ENCODE measurements at regions not wholly inside any gene's neighbourhood (a gene's known extent, or its start where the extent isn't known, plus 50 kb on each side); places are given as distances from the start of the nearest gene placed in this dataset.
A peak's percentile ranks its signal among the peaks of the same experiment; 100 is the strongest.

DNA sequence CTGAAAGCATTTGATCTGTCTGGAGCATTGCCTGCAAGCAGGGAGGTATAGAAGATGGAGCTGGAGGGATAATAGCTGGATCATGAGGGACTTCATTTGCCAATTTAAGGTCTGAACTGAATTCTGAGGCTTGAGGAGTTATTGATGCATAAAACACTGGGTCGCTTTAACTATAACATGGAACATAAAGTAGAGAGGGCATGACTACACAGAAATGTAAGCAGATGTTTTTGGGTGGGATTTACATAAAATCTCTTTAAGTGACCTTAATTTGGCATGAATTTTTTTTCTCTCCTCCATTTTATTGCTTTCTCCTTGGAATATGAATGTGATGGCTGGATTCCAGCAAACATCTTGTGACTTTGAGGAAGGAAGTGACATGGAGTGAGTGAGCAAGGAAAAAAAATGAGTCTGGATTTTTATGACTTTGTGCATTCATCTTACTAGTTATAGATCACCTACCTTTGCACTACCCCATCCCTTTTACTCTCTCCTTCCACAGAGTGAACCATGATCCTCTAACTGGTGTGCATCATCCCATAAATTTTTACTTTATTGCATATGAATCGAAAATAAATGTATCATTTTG lies 356.0 kb downstream of the DUSP6 start:
- no peak for DNase-seq (ENCODE audit: low spot score)

GRCh38 chr12:88994971-88995370 lies 357.3 kb downstream of the DUSP6 start:
- DNase-seq (ENCODE audit: low spot score): no peak

GRCh38 chr12:88994537-88994936 lies 357.8 kb downstream of the DUSP6 start:
- no peak for DNase-seq (ENCODE audit: low spot score)

- peak; percentile 6 for DNase-seq (ENCODE audit: low spot score)
Observed at GRCh38 chr12:88993651-88994050, 358.6 kb downstream of the DUSP6 start.

- DNase-seq (ENCODE audit: low spot score): no peak
Observed at GRCh38 chr12:88986056-88986455, 366.2 kb downstream of the DUSP6 start.

- DNase-seq (ENCODE audit: low spot score): no peak
Observed at GRCh38 chr12:88985631-88986030, 366.7 kb downstream of the DUSP6 start.

GRCh38 chr12:88985011-88985410 lies 367.3 kb downstream of the DUSP6 start:
- no peak for DNase-seq (ENCODE audit: low spot score)

- DNase-seq (ENCODE audit: low spot score): no peak
Observed at GRCh38 chr12:88982694-88983093, 369.6 kb downstream of the DUSP6 start.

DNA sequence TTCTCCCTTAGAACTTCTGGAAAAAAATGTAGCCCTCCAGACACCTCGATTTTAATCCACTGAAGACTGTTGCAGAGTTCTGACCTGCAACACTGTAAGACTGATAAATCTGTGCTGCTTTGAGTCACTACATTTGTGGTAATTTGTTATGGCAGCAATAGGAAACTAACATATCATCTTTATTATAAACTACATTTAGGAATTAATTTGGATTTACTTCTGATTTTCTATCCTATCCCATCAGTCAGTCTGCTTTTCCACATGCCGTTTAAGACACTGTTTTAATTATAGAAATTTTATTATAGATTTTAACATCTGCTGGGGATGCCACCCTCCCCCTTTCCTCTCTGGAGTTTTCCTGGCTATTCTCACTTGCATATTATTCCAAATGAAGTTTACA lies 375.2 kb downstream of the DUSP6 start:
- DNase-seq (ENCODE audit: low spot score): no peak

GRCh38 chr12:88973998-88974397 lies 378.3 kb downstream of the DUSP6 start:
- no peak for DNase-seq (ENCODE audit: low spot score)

DNA sequence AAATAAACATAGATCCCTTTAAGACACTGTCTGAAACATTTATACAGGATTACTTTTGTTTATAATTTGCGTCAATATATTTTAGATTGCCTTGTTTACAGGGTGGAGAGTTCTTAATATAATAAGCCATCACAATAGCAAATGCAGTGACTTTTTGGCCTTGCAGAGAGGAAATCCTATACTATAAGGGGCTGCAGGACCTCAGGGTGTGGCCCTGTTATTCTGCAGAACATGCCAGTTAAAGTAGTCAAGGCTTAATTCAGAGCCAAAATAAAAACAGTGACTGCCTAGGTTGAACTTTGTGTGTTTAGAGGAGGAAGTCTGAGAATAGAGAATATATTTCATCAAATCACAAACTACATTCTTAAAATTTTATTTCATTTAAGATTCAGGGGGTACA lies 381.6 kb downstream of the DUSP6 start:
- DNase-seq (ENCODE audit: low spot score): no peak

DNA sequence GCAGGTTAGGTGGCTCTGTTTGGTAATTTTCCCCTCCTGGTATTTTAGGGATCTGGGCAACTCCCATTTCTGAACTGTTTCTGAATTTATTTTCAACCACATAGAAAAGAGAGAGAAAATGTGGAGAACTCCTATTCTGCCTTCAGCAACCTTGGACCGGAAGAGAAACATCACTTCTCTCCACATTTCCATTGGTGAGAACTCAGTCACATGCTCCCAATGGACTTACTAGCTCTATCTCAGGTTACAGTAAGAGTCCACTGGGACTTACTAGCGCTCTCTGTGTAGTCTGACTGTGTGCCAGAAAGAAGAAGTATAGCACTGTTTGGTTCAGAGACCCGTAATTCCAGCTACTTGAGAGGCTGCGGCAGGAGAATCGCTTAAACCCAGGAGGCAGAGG lies 383.2 kb downstream of the DUSP6 start:
- DNase-seq (ENCODE audit: low spot score): no peak

DNA sequence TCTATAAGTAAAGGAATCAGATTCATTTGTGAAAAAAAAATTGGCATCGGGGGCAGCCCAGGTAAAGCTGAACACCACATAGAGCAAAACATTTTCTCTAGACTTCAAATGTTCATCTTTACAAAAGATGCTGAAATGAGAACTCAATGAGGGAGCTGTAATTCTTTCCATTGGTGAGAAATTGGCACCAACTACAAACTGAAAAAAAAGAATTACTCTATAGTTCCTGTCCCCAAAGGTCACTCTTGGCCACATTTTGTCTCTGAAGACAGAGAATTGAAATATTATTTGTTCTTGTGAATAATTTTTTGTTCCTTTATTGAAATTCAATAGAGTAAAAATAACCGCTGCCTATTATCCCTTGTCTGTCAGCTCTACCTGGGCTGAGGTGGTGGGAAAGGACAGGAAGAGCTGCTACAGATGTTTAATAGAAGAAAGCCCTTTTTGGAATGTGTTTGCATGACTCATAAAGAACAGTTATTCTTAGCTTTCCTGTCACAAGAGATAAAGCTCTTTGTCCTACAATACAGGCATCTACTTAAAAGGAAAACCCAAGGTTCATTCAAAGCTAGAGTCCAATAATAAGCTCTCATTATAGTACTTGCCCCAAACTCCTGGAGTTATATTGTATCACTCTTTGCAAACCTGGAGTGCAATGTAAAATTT lies 380.1 kb upstream of the KITLG start:
- no peak for DNase-seq (ENCODE audit: low spot score)

DNA sequence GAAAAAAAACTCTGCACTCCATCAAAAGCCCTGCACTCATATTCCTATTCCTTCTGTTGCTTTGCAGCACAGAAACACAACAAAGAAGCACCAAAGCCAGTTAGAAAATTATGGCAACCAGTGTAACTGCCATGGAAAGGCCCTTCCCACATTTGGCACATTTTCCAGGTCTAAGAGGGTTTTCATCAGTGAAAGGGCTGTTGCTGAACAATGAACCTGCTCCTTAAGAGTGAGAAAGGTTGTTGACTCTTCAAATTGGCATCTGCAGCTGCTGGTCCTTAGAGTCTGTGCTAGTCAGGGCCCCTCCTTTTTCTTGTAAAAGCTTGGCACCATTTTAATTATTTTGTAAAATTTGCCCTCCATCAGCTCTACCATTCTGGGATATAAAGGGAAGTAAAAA lies 378.7 kb upstream of the KITLG start:
- DNase-seq (ENCODE audit: low spot score): no peak

- DNase-seq (ENCODE audit: low spot score): no peak
Observed at GRCh38 chr12:88958153-88958552, 377.9 kb upstream of the KITLG start.

GRCh38 chr12:88957358-88957757 lies 377.1 kb upstream of the KITLG start:
- DNase-seq (ENCODE audit: low spot score): no peak

- DNase-seq (ENCODE audit: low spot score): no peak
Observed at GRCh38 chr12:88955531-88955930, 375.3 kb upstream of the KITLG start.

DNA sequence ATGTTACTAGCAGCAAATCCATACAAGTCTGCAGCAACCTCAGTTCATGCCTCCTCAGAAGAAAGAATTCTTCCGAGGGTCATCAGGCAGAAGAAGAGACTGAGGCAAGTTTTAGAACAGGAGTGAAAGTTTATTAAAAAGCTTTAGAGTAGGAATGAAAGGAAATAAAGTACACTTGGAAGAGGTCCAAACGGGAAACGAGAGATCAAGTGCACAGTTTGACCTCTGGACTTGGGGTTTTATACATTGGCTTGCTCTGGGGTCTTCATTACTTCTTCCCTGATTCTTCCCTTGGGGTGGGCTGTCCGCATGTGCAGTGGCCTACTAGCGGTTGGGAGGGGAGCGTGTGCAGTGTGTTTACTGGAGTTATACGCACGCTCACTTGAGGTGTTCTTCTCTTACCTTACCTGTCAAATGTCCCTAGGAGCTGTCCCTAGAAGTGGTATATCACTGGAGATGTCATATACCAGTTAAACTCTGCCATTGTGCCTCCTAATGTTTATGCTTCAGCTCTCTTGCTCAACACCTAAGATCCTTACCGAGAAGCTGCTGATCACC lies 372.8 kb upstream of the KITLG start:
- DNase-seq (ENCODE audit: low spot score): no peak

GRCh38 chr12:88952562-88952942 lies 372.3 kb upstream of the KITLG start:
- no peak for DNase-seq (ENCODE audit: low spot score)

DNA sequence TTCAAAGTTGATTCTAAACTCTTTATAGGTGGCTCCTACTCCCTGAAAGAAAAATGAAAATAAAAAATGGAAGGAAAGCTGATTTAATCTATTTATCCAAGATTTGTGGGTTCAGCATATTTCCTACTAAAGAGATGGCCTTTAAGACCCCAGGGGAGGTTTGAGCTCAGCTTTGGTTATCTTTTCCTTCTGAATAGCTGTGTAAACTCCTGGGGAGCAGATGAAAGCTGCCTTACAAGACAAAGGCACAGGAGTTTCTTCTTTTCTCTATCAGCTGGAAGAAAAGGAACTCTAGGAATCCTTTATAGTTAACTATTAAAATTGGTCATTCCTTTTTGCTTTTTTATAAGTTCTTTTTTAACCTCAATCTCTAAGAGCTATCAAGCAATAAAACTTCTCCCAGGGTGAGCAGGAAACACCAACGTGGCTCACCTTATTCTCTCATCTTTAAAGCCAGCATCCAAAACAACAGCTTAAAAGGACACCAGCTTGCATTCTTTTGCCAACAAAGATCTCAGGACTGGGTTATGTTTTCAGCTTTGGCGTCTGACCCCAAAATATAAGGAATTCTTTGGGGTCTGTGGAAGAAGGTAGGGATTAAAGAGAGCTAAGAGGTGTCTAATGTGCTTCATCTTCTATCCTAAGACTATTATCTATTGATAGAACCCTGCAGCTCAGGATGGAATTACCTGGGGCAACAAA lies 371.7 kb upstream of the KITLG start:
- DNase-seq (ENCODE audit: low spot score): no peak

DNA sequence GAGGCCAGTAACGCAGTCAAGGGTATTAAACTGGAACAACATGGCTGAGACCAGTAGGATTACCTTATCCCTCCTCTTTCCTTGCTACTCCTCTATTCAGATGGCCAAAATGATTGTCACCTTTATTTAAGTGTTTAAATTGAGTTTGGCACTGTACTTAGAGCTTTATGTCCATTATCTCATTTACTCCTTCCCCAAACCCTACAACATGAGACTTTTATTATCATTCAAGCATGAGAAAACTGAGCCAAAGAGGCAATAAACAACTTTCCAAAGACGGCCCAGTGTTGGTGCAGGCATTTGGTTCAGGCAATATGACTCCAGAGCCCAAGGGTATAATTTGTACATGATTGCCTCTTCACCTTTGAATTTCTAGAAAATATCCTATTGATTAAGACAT lies 370.9 kb upstream of the KITLG start:
- no peak for DNase-seq (ENCODE audit: low spot score)

DNA sequence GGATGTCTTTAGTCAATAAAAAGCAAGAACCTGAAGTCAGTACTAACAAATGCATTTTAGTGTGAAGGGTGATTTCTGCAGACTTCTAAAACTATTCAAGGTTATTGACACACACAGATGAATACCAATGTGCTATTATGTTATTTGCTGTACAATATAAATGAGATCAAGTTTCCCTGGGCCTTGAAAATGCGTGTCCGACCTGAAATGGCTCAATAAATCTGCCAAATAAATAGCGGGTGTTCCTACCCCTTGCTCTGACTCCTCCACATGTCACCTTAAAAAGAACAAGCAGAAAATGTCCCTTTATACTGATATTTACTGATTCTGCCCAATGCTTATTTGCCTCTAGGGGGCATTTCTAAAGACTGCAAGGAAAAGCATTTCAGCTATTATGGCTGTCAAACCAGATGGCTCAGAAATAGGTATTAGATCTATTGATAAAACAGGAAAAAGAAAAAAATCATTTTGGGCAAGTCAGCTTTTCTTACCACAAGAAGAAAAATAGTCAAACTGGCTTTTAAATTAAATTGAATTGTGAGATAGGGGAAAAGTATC lies 367.3 kb upstream of the KITLG start:
- no peak for DNase-seq (ENCODE audit: low spot score)

DNA sequence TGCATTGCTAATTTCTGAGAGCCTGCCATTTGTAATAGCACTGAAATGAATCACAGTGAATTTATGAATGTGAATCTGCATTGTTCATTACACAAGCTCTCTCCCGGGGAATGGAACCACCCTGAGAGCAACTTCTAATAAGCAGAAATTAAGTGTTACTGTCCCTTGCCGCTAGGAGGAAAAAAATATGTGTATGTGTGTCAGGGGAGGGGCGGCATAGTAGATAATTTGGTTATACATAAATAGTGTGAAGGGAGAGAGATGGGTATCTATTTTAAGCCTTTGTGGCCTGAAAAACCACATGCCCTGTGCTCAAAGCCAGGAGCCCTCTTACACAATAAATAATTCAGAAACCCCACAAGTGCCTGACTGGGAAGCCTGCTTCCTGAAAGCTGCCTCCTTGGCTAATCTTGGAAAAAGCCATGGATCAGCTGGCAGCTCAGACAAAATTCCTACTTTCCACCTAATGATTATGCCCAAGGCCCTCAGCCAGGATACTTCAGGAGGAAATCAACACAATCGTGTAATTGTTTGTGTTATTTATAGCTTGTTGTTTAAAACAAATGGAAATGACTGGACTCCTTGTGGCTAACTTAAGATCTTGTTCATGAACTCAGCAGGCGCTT lies 366.2 kb upstream of the KITLG start:
- DNase-seq (ENCODE audit: low spot score): no peak
